ENCODE measurements at regions not wholly inside any gene's neighbourhood (a gene's known extent, or its start where the extent isn't known, plus 50 kb on each side); places are given as distances from the start of the nearest gene placed in this dataset.
A peak's percentile ranks its signal among the peaks of the same experiment; 100 is the strongest.

- Histone ChIP-seq H3K14ac (ENCODE audit: insufficient read length) (no peak overlapping the region), H3K4me3 (ENCODE audit: extremely low read depth in 1 of 4, insufficient read depth in 2 of 4, low read depth in 3 of 4, low read length in 4 of 4) (no peak overlapping the region), H3K4ac (replicated peaks; ENCODE audit: insufficient read length, low read depth, low read length) (no peak overlapping the region), H3K4me1 (replicated peaks in 1 of 4; ENCODE audit: control insufficient read depth in 3 of 4, insufficient read depth in 4 of 4, low read length in 3 of 4) (peaks cover 0 to 15% (median 6%) of the 10 kb centered on the region in 4 experiments; a peak in 4 of 7 replicates), H3K27me3 (replicated peaks in 1 of 4; ENCODE audit: control insufficient read depth in 3 of 4, extremely low read depth in 1 of 4, insufficient read depth in 3 of 4, low read length in 3 of 4) (0 out of 7 replicates have a peak, but pooled peaks cover 0 to 3% (median 0%) of the 10 kb centered on the region in 4 experiments), H2BK120ac (replicated peaks; ENCODE audit: low read depth, low read length) (no peak overlapping the region), H3K36me3 (ENCODE audit: control insufficient read depth in 2 of 4, insufficient read depth in 4 of 4, low read length in 3 of 4) (no peaks in the 10 kb centered on the region), H2BK15ac (ENCODE audit: low read length) (no peak overlapping the region), H3K23ac (ENCODE audit: insufficient read length) (no peak overlapping the region), H4K5ac (ENCODE audit: insufficient read length, low read depth, low read length) (no peak overlapping the region), H3K23me2 (ENCODE audit: low read depth, low read length) (peaks cover 4% of the 10 kb centered on the region; the same call in 1 of the 2 replicates), H3K4me2 (ENCODE audit: insufficient read depth in 1 of 2, low read depth in 2 of 2, low read length in 2 of 2) (no peak overlapping the region), H3K18ac (ENCODE audit: extremely low read depth, low read length) (no peak overlapping the region), H4K8ac (ENCODE audit: extremely low read depth, insufficient read depth, low read length) (no peak overlapping the region), H3K79me1 (ENCODE audit: low read depth, low read length) (no peaks in the 10 kb centered on the region), H4K91ac (replicated peaks; ENCODE audit: insufficient read length, low read length) (no peak overlapping the region), H2AFZ (ENCODE audit: low read length) (no peak overlapping the region), H2BK12ac (ENCODE audit: low read depth, low read length) (no peak overlapping the region), H3K9ac (replicated peaks in 1 of 4; ENCODE audit: extremely low read depth in 1 of 4, low read depth in 3 of 4, low read length in 3 of 4) (no peak overlapping the region), H4K20me1 (replicated peaks in 1 of 2; ENCODE audit: control insufficient read depth in 1 of 2, insufficient read depth in 2 of 2, low read length in 2 of 2) (no peaks in the 10 kb centered on the region), H3K27ac (ENCODE audit: low read depth, low read length) (no peak overlapping the region), H2BK5ac (ENCODE audit: low read depth, low read length) (no peak overlapping the region), H2AK5ac (ENCODE audit: low read depth, low read length) (0 out of 2 replicates have a peak overlapping the region, but pooled peaks have one; percentile 13), H3K79me2 (ENCODE audit: control insufficient read depth in 1 of 2, insufficient read depth in 2 of 2, low read length in 2 of 2) (no peaks in the 10 kb centered on the region), H3K9me3 (ENCODE audit: insufficient read depth in 2 of 2, low read depth in 1 of 2, low read length in 1 of 2) (no peaks in the 10 kb centered on the region), H3K56ac (replicated peaks; ENCODE audit: insufficient read length, low read depth, low read length) (no peak overlapping the region), H2BK20ac (ENCODE audit: low read length) (no peak overlapping the region)
- TF ChIP-seq MAX (IDR thresholded peaks at IDR 0.05) (no peak), KDM1A (IDR thresholded peaks at IDR 0.05; ENCODE audit: borderline replicate concordance, low read length) (peak; percentile 61; the same call in 1 of the 2 replicates), CEBPB (IDR thresholded peaks at IDR 0.05; ENCODE audit: low read depth, low read length) (no peak)
- DNase-seq (ENCODE audit: low read depth in 1 of 2, low spot score in 2 of 2): no peak
- 86% methylated on average over 6 of the region's 6 CpGs; no CpG with 5 or more reads in 1 of the 2 experiments for WGBS, 2 experiments (ENCODE audit: extremely low coverage in 1 of 2, insufficient coverage in 1 of 2, insufficient read length in 1 of 2, insufficient replicate concordance in 2 of 2, low coverage in 1 of 2, low lambda C conversion rate in 2 of 2, missing lambda C conversion rate in 1 of 2)
- no peak for FAIRE-seq
- ChIA-PET POLR2A (ENCODE audit: partially characterized antibody) (no interaction called here), CTCF (ENCODE audit: partially characterized antibody) (interaction anchor here (0.7 to 1.4 kb wide), 4 partner anchors 11 to 47 kb away, joined by 3 read pairs; no protein-coding TSS in a partner anchor)
These were observed 61.7 kb downstream of the DIO3 start for GRCh38 chr14:101623077-101623372.
